Stimulated activated CD4-positive, alpha-beta T cell treated with anti-CD3 and anti-CD28 coated beads, TNF-alpha, amount 100 ng/mL, for 24 hours (primary cell): ENCODE measurements at regions not wholly inside any gene's neighbourhood (a gene's known extent, or its start where the extent isn't known, plus 50 kb on each side); places are given as distances from the start of the nearest gene placed in this dataset.
"Not testable (repeated sequence)": the region's sequence is repeated elsewhere in the genome, so short reads cannot be mapped to it uniquely, and the experiment has no call there.

Experiments used
- DNase-seq, 3 experiments: peaks; one replicate each; pipeline ENCODE4 v3.0.0-alpha.2; 2020; ENCODE audit warnings: low read depth in 3 of 3

- no peak for DNase-seq
Observed at GRCh38 chr17:34012709-34013375, 242.2 kb upstream of the CCL2 start.

GRCh38 chr17:34015253-34015652 lies 239.8 kb upstream of the CCL2 start:
- no peak for DNase-seq

GRCh38 chr17:34024386-34024785 lies 230.7 kb upstream of the CCL2 start:
- no peak for DNase-seq

GRCh38 chr17:34024806-34025551 lies 230.1 kb upstream of the CCL2 start:
- DNase-seq: no peak

GRCh38 chr17:34030601-34031000 lies 224.5 kb upstream of the CCL2 start:
- DNase-seq: not testable (repeated sequence)

- not testable (repeated sequence) for DNase-seq
Observed at GRCh38 chr17:34032305-34032704, 222.8 kb upstream of the CCL2 start.

- not testable (repeated sequence) for DNase-seq
Observed at GRCh38 chr17:34038786-34039185, 216.3 kb upstream of the CCL2 start.

- not testable (repeated sequence) for DNase-seq
Observed at GRCh38 chr17:34039213-34039612, 215.9 kb upstream of the CCL2 start.

GRCh38 chr17:34039759-34040555 lies 215.1 kb upstream of the CCL2 start:
- DNase-seq: peak in 1 of 3 experiments; percentile 19

GRCh38 chr17:34045990-34046389 lies 209.1 kb upstream of the CCL2 start:
- no peak for DNase-seq

- no peak for DNase-seq
Observed at GRCh38 chr17:34051046-34051445, 204.0 kb upstream of the CCL2 start.

GRCh38 chr17:34054495-34054894 lies 200.6 kb upstream of the CCL2 start:
- DNase-seq: no peak

GRCh38 chr17:34055606-34056005 lies 199.5 kb upstream of the CCL2 start:
- DNase-seq: no peak

GRCh38 chr17:34059423-34060220 lies 195.5 kb upstream of the CCL2 start:
- DNase-seq: no peak

GRCh38 chr17:34066528-34066927 lies 188.6 kb upstream of the CCL2 start:
- DNase-seq: no peak

GRCh38 chr17:34067011-34067410 lies 188.1 kb upstream of the CCL2 start:
- DNase-seq: no peak

- no peak for DNase-seq
Observed at GRCh38 chr17:34068571-34068970, 186.5 kb upstream of the CCL2 start.

- no peak for DNase-seq
Observed at GRCh38 chr17:34070712-34071111, 184.4 kb upstream of the CCL2 start.

- no peak for DNase-seq
Observed at GRCh38 chr17:34071886-34072420, 183.1 kb upstream of the CCL2 start.

- no peak for DNase-seq
Observed at GRCh38 chr17:34075076-34075475, 180.0 kb upstream of the CCL2 start.
